ENCODE measurements at regions not wholly inside any gene's neighbourhood (a gene's known extent, or its start where the extent isn't known, plus 50 kb on each side); places are given as distances from the start of the nearest gene placed in this dataset.
A peak's percentile ranks its signal among the peaks of the same experiment; 100 is the strongest.

GRCh38 chr6:150299873-150300485 lies 68.8 kb upstream of the IYD start:
- DNase-seq: no peak

DNA sequence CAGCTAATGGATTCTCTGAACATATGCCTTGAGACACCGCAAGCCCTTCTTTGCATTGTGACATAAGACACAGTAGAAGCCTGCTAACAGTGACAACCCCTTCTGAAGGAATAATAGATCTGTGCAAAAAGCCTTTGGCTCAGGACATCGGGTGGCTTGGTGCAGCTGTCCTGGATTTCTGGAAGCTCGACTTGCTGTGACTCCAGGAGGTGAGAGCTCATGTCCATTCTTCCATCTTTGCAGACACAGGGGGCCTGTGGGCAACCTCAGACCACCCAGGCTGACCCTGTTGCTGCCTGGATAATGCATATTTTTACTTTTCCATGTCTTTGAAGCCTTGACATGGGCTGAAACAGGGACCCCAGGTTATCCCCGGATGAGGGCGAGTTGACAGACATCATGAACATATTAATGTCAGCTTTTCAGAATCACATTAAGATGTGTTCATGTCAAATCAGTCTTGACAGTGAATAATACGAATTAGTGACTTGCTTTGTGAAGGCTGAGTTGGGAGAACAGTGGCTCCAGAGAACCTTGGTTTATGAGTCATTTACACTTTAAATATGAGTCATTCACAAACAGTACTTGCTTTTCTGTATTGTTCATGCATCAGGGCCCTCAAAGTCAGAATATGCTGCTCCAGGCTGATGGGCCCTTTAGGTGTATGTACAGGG lies 66.8 kb upstream of the IYD start:
- DNase-seq: no peak

DNA sequence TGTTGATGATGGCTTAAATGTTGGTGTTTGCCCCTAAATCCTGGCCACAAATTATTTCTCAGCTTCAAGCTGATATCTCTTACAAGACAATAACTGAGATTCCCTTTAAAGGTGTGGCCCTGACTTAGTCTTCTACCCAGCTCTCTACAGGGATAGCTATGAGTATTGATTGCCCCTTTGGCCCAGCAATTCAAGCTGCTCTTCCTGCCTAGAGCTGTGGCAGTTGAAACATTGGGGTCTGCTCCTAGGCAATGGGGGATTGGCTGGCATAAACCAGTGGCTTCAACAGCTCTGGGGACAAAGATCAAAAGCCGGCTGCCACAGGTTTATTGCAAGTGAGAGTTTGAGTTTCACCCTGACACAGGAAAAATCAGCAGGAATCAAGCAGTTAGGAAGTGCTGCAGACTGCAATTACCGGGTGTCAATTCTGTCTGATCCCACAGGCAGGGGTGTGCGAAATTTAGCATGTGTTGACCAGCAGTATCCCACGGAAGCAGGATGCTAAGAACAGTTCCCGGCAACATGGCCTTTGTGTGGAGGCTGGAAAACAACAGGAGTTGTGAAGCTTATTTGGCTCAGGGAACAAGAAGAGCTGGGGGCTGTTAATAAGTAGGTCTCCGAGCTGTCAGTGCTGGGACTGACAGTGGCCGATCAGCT lies 66.2 kb upstream of the IYD start:
- no peak for DNase-seq

DNA sequence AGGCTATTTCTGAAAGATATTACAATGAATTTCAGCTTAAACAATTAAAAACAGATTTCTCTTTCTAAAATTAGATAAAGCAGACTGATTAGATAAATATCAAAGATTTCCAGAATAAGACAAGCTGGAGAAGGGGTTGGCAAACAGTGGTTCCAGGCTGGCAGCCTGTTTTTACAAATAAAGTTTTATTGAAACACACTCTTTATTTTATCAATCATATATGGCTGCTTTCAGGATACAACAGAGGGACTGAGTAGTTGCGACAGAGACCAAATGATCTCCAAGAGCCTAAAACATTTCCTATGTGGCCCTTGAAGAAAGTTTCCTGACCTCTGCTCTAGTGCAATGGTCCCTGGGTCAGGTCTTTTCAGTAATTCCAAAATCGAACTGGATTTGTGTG lies 65.6 kb upstream of the IYD start:
- no peak for DNase-seq

- DNase-seq: no peak
Measured at GRCh38 chr6:150304429-150304828, 64.4 kb upstream of the IYD start.

- no peak for DNase-seq
Measured at GRCh38 chr6:150306290-150306689, 62.5 kb upstream of the IYD start.

DNA sequence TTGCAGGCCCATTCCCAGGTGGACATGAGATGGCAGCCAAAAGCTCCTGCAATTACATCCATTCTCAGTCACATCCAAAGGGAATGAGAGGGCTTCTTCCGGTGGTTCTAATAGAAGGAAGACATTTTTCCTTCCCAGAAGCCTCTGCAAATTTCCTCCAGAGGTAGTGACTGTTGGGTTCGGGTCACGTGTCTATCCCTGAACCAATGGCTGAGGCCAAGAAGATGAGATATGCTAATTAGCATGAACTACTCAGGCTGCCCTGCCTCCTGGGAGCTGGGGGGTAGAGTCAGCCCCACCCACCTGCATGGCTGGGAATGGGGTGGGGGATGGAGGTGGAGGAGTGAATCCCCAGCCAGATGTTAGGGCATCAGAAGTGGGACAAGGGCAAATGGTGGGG lies 61.3 kb upstream of the IYD start:
- DNase-seq: no peak

- DNase-seq: no peak
Measured at GRCh38 chr6:150308812-150309645, 59.8 kb upstream of the IYD start.

GRCh38 chr6:150310539-150310938 lies 58.3 kb upstream of the IYD start:
- no peak for DNase-seq

GRCh38 chr6:150311149-150311944 lies 57.5 kb upstream of the IYD start:
- DNase-seq: peak; percentile 7

DNA sequence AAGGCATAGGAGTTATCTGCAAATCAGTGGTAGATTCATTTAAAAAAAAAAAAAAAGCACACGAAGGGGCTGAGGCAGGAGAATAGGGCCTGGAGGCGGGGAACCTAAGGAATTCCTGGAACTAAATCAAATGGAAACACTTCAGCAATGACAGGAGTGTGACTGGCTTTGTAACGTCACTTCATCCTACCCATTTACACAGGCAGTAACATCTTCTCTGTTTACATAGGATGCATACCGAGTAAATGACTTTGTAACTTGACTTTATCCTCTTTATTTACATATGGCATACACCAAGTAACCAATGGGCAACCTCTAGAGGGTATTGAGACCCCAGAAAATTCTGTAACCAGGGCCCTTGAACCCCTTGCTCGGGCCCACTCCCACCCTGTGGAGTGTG lies 56.4 kb upstream of the IYD start:
- no peak for DNase-seq

- no peak for DNase-seq
Measured at GRCh38 chr6:150312844-150313584, 55.8 kb upstream of the IYD start.

GRCh38 chr6:150313781-150314180 lies 55.0 kb upstream of the IYD start:
- no peak for DNase-seq

DNA sequence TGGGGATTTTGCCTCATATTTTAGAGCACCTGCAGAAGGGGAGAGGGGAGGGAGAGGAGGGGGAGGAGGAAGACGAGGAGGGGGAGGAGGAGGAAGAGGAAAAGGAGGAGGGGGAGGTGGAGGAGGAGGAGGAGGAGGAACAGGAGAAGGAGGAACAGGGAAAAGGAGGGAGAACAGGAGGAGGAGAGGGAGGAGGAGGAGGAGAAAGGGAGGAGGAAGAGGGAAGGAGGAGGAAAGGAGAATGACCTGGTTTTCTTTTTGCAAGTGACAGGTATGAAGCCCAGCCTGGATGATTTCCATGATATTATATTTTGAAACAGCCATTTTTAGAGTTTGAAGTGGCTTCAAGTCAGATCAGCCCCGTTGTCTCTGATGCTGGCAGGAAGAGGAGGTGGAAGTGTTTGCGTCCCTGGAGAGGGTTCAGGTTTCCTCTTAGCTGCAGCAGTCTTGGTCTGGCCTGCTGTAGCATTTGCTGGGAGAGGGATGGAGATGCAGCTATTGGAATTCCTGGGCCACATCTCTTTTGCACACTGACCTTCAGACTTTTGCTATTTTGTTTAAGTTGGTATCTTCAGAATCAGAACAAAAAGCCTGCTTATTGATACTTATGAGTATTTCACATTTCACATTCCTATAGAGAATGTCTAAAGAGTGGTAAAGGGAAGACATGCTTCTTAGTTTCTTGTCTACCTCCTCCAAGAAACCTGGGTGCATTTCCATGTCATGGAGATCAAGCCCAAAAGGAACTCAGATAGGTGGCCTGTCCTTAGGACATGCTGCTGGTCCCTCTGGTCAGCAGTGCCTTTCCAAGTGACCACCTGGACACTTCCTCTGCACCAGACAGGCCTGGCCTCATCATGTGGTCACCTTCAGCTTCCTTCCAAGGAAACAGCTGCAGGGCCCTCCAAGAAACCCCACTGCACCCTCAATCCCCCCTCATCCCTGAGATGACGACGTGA lies 54.3 kb upstream of the IYD start:
- no peak for DNase-seq

DNA sequence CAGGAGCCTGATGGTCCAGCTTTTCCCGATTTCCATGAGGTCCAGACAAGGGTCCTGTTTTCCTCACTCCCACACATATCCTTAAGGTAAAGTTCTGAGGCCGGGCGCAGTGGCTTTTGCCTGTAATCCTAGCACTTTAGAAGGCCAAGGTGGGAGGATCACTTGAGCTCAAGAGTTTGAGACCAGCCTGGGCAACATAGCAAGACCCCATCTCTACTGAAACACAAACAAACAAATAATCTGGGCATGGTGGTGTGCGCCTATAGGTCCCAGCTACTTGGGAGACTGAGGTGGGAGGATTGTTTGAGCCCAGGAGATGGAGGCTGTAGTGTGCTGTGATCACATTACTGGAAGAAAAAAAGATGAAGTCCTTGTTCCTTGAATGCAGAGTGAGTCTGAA lies 53.2 kb upstream of the IYD start:
- DNase-seq: no peak

DNA sequence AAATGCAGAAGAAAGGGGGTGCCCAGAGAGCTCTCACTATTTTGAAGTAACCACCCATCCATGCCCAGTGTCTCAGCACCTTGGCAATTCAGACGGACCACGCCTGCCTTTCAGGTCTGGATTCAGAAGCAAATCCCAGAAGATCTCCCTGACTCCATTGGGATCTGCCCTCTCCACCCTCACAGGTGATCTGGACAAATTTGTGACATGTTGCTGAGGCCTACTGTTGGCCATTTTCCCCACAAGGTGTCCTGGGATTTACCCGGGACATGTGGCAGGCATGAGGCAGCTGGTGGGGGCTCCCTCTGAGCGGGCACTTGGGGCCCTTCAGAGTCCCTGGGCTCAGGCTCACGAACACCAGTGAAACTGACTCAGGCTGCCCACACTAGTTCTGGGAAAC lies 51.9 kb upstream of the IYD start:
- no peak for DNase-seq

All from central memory CD4-positive, alpha-beta T cell (primary cell).